Stimulated activated CD4-positive, alpha-beta T cell treated with anti-CD3 and anti-CD28 coated beads, TNF-alpha, amount 100 ng/mL, for 4 hours (primary cell): ENCODE measurements at regions not wholly inside any gene's neighbourhood (a gene's known extent, or its start where the extent isn't known, plus 50 kb on each side); places are given as distances from the start of the nearest gene placed in this dataset.

Experiments
- DNase-seq, 3 experiments: peaks; one replicate each; pipeline ENCODE4 v3.0.0-alpha.2; 2020; ENCODE audit warnings: low read depth in 3 of 3

DNA sequence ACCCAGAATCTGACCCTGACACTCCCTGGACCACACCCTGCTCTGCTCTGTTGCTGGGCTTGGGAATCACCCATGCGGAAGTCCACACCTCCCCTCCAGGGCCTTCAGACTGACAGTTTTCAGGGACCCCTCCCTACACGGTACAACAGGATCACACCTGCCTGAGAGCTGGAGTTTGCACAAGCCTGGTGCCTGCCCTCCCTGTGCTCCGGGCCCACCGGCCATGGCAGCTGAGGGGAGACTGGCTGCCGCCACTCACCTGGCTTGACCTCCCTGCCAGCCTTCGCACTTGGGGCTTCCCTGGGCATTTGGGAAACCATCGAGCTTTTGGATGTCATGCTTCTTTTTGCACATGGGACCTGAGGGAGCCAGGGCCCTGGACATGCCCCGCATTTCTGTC, 95.9 kb upstream of the ANKRD34C start:
- DNase-seq, result no peak

DNA sequence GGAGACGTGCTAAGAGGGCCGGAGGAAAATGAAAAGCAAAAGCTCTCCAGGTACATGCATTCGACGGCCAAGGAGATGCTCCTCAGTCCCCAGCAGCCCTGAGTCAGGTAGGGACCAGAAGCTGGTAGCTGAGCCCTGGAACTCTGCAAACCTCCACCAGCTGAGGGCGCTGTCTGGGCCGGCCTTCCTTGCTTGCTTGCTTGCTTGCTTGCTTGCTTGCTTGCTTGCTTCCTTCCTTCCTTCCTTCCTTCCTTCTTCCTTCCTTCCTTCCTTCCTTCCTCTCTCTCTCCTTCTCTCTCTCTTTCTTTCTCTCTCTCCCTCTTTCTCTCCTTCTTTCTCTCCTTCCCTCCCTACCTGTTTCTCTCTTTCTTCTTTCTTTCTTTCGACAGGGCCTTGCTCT, 94.6 kb upstream of the RASGRF1 start:
- DNase-seq, result no peak

DNA sequence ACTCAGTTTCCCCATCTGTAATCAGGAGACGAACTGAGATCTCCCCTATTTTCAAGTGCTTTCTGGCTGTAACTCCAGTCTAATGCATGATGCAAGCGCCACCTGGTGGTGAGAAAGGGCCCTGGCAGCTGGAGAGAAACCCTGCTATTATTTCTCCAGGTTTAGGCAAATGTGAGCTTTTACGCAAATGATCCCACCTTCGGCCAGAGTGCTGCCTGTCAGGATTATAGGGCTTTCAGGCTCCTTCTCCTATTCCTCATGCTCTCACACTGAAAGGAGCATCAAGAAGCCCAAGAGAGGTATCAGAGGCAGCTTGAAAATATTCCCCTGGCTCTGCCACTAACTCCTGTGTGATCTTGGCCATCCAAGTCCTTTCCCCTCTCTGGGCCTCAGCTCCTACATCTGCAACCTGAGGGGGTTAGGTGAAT, 93.9 kb upstream of the RASGRF1 start:
- peak; percentile 35 to 39 (median 35) for DNase-seq

DNA sequence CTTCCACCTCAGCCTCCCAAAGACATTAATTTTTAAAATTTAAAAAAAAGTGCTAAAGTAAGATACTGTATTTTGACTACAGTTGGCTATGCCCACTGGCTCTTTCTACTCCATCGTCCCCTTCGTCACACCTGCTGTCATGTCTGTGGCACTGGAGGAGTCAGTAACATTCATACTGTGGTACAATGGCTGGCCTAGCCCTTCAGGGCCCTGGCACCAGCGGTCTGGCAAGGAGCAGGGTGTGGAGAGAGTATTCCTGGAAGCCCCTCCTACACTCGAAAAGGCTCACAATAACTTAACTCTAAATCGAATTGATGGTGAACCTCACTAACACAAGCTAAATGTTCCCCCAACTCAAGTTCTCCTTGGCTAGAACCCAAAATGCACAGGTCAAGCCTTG, 89.7 kb upstream of the RASGRF1 start:
- DNase-seq, result no peak

DNA sequence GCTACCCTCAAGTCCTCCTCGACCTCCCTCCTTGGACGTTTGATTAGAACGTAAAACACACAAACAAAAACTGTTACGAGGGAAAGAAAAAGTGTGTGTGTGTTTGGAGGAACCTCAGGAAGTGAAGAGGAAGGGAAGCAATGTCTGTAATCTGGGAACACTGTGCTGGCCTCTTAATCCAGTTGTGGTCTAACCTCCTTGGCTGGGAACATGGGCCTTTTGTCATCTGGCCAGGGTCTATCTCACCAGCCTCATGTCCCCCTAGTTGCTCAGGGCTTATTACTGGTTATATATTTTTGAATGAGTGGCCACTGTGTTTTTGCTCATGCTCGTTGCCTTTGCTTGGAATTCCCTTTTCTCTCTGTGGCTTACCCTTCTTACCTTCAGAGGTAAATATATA, 89.0 kb upstream of the RASGRF1 start:
- DNase-seq, result no peak

DNA sequence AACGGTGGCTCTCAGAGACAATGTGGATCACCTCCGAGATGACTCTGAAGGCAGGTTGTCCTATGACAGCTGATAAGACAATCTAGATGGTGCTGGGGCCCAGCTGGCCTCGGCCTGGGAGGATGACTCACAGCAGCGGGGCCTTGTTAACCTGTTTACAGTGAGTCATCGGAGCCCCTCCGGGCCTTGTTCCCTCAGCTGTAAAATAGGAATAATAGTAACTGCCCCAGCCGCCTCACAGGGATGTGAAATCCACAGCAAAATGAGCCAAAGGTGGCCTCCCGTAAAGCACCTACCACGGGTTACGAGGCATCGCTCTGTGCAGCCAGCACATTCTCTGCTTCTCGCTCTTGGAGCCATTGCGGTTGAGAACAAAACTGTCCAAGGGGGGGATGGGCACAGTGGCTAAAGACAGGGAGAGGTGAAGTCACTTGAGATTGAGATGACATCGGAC, 88.6 kb upstream of the RASGRF1 start:
- no peak for DNase-seq

DNA sequence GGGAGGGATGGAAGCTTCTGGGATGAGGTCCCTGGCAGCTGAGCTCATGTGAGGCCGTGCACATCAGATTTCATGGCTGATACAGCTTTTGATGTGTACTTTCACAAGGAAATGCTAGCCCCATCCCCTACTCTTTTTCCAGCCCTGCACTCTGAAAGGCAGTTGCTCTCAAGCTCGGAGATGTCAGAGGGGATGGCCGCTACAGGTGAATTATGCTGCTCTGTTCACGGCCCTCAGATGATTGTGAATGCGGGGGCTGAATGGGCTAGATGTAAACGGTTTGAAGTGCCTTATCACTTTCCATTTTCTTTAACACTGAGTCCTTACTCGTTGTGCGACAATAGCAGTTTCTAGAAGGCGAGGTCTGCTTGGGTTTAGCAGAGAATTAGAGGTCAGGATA, 88.0 kb upstream of the RASGRF1 start:
- no peak for DNase-seq

DNA sequence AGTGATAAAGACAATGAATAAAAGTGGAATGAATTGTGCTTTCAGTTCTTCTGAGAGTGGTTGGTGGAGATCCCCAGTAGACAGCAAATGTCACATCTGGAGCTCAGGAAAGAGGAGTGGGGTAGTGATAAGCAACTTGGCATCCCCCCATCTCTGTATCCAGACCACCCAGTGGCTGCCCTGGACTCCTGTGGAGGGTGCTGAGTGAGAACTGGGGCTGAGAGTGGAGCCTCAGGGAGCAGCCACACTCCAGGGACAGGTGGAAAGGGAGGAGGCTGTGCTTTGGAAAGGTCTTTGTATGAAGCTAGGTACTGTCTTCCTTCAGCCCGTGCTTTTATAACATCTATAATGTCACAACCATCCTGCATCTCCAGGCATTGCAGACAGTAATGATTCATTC, 85.6 kb upstream of the RASGRF1 start:
- no peak for DNase-seq

DNA sequence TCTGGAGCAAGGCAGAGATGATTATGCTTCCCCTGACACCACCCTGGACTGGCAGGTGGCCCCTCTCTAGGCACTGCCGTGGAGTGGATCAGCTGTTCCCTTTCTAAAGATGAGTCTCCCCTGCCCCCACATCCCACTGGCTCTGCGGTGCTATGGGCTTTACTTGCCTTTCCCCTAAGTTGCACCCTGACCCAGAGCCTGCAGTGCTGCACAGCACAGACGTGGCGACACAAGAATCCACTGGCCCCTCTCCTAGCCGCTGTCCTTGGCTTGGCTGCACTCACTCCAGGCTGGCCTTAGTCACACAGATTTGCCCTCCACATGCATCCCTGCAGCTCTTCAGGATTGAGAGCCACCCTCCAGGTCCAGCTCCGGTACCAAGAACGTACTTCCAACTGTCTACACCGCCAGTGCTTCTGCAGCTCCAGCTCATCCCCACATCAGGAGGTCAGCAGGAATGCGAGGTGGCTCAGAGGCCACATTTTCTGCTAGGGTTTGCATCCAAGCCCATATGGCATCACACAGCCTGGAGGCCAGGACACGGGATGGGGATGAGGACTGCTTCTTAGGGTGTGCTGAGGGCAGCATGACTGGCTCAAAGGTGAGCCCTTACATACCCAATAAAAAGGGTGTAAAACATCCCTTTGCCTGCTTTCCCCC, 82.4 kb upstream of the RASGRF1 start:
- DNase-seq, result no peak

DNA sequence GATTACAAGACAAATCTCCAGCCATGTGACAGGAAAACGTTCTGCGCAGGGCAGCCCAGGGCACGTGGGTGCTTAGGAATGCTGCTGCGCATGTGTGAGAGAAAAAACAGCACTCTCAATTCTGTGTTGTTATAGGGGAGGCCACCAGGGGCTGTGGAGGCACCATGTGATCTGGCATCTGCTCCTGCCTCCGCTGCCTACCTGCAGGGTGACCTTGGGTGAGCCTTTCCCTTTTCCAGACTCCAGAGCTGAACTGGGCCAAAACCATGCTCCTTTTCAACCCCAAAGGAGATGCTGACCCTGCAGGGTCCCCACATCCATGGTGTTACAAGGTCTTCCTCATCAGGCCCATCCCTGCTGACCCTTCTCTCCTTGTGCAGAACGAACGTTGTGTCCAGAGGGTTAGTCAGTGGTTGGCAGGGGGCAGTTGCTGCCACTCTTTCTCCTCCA, 81.5 kb upstream of the RASGRF1 start:
- no peak for DNase-seq

DNA sequence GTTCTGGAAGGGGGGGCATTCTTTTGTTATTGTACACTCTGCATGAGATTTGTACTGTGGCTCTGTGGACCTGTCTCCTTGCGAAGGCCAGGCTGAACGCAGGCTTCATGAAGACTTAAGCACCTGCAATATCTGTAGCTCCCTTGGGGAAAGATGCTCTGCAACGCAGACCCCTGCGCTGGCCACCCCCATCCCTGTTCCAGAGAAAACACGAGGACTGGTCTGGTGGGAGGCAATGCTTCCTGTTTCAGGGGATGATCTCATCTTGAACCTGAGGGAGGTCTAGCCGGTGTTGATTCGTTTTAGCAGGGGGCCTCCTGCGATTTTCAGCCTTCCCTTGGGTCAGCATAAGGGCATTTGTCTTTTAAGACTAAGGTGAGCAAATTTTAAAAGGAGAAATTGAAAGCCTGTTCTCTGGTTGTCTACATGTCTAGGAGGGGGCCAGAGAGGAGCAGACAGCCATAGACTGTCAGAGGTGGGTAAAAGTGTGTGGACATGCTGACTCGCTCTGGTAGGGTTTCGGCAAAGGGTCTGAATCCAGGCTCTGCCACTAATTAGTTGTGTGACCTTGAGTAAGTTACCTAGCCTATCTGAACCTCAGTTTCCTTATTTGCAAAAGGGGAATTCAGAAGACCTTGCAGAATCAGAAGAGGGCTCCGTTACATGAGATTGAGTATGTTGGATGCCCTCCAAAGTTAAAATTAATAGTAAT, 80.9 kb upstream of the RASGRF1 start:
- DNase-seq, result no peak

DNA sequence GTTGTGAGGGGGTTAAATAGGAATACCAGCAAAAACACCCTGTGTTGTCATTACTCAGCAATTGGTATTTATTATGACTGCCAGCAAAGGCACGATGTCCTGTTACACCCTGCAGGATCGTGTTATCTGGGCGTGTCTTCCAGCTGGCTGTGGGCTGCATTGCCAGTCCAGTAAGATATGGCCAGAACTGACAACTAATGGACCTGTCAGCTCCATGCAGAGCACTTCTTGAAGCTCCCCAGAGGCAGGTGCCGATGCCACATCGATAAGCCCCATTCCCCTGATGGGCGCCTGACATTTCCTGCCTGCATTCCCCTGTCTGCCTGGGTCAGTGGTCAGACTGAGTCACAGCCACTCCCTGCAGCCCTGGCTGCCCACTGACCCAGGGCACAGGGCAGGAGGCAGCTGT, 79.7 kb upstream of the RASGRF1 start:
- no peak for DNase-seq

DNA sequence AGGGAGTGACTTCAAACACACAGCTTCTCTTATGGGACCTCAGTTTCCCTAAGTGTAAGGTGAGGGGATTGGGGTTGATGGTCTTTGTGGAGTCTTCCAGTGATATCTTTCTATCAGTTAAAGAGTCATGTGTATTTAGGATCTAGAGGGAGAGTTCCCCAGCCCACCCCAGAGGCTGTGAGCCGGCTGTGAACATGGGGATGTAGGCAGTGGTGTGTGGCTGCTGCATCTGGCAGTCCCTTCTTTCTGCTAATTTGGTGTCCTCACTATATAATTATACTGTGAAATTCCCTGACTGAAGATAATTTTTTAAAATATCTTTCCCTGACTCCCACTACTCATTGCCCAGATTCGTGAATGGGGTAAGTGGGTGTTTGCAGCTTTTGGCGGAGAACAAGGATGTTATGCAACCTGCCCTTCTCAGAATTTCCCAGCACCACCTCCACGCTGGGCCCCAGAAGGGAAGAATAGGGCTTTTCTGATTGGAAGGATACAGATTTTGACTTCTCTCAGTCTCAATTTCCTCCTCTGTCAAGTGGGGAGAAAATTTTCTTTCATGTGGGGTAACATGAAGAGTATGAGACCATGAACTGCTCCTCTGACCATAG, 79.0 kb upstream of the RASGRF1 start:
- DNase-seq, result no peak

DNA sequence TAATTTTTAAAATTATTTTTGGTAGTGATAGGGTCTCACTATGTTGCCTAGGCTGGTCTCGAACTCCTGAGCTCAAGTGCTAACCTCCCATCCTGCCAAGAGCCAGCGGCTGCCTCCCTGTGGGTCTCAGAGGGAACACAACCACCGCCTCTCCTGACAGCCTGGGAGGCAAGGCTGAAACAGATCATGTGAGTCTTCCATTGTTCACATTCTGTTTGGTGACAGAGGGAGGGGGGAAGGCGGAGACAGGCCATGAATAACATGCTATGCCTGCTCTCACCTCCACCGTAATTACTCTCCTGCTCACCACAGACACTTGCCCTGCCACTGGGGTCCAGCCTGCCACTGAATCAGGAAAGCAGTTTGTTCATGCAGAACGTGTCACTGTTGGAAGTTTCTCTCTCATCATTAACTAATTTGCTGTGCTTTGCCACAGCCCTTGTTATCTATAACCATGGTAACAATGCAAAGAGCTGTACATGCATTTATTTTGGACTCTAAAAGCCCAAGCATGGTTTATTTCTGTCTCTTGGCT, 78.4 kb upstream of the RASGRF1 start:
- DNase-seq, result no peak

DNA sequence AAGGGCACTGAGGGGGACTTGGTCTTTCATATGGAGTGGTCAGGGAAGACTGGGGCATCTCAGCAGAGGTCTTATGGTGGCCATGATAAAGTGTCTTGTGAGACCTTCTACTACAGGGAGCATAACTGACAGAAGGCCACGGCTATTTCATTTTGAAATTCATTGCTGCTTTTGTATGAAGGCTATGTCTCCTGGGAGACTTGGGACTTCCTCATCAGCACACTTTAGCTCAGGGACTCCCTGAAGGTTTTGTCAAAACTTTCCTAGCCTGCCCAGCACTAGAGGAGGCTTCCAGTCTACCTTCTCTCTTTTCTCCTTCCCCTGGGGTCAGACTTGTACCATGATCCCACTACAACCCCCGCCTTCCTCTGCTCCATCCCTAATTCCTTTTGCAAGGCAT, 77.2 kb upstream of the RASGRF1 start:
- no peak for DNase-seq

DNA sequence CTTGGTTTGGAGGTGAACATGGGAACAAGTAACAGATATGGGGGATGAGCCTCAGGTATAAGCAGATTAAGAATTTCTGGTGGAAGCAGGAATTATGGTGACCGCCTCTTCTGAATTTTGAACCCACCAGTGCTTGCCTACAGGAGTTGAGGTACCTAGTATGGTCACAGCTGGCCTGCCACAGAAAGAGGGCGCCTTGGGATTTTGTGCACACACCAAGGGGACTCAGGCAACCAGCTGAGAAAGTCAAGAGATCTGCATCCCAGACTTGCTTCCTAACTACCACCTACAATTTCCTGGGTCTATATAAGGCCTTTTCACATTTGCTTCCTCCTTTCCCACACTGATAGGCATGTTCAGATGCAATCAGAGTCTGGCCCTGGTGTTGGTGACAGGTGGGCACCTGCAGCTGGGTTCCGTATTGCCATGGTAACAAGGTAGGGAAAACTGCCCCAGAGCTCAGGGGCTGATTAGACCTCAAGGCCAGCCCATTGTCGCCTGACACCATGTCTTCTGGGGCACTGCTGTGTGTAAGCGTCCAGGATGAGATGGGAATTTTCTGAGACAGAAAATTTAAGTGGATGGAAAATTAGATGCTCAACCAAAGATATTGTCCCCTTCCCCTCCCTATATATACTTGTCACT, 75.9 kb upstream of the RASGRF1 start:
- DNase-seq, result no peak

DNA sequence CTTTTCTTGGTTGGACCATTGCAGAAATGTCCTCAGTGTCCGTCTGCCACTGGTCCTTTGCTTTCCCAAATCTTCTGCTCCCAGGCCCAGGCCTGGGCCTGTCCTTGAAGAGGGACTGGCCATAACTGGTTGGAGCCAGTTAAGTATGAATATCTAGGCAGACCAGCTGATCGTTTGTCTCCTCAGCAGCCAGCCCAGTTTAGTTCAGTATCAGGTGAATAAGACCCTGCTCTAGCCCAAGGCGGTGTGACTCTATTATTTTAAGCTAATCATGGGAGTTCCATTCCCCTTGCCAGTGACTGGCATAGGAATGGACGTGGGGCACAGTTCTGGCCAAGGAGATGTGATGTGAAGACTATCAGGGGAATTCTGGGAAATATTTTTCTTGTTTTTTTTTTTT, 73.9 kb upstream of the RASGRF1 start:
- no peak for DNase-seq

DNA sequence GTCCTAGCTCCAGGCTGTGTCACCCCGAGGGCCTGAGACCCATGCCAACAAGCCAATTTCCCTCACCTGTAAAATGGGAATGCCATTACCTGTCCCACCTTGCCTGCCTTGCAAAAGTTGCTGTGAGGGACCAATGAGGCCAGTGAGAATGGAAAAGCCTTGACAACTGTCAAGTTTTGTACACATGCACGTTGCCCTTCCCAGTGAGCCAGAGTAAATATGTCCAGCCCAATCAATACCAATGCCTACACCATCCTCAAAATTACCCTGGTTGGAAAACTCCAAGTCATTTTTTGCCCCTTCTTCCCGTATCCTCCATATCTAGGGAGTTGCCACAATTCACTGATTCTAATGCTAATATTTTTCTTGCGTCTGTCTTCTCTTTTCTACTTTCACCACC, 73.5 kb upstream of the RASGRF1 start:
- DNase-seq, result no peak

DNA sequence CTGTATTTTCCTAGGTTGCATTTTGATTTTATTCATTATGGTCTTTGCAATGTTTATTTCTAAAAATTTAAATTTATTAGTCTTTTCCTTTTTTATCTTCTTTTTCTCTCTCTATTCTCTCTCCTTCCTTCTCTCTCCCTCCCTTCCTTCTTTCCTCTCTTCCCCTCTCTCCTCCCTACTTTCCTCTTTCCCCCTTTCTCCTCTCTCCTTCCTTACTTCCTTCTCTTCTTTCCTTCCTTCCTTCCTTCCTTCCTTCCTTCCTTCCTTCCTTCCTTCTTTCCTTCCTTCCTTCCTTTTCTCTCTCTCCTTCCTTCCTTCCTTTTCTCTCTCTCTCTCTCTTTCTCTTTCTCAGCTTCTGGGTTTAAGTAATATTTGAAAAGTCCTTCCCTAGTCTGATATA, 72.8 kb upstream of the RASGRF1 start:
- no peak for DNase-seq

DNA sequence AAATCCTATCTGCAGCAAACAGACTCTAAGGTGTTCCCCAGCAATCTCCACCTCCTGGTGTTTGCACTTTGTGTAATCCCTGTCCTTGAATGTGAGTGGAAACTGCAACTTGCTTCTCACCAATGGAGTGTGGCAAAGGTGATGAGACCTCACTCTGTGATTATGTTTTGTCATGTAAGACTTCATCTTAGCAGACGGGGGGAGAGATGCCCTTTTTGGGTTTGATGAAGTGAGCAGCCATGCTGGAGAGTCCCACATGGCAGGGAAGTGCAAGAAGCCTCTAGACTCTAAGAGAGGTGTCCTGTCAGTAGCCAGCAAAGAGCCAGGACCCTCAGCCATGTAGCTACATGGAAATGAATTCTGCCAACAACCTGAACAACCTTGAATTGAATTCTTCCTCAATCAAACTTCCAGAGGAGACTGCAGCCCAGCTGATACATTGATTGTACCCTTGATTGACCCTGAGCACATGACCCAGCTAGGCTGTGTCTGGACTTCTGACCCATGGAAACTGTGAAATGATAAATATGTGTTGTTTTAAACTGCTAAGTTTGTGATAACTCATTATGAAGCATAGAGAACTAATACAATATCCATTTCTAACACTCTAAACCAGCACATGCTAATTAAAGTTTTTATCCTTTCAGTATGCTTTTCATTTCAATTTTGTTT, 71.4 kb upstream of the RASGRF1 start:
- DNase-seq, result no peak

DNA sequence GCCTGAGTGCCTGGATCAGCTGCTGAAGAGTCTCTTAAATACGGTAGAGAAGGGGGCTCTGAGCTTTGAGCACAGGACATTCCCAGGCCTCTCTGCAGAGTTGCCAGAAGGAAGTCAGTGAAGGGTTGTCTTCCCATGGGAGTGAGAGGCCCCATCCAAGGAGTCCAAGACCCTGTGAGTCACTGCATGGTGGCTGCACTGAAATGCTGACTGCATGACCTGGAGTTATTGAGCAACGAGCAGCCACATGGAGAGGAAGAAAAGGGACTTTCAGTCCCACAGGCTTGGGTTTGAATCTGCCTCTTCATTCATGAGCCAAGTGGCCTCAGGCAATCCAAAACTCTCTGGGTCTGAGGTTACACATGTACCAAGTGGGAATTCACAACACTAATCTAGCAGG, 69.6 kb upstream of the RASGRF1 start:
- DNase-seq, result no peak
